GM12873 (cell line): ENCODE measurements at regions not wholly inside any gene's neighbourhood (a gene's known extent, or its start where the extent isn't known, plus 50 kb on each side); places are given as distances from the start of the nearest gene placed in this dataset.

ENCODE experiments used
- CTCF ChIP-seq: IDR thresholded peaks from 2 replicates; pipeline ENCODE4 v1.5.1; 2012; ENCODE audit warnings: low read depth, mild to moderate bottlenecking, moderate library complexity, low read length, control low read depth; ENCODE audit not compliant: insufficient read depth; ENCODE audit errors: missing control alignments

- TF ChIP-seq CTCF: no peak
Measured at GRCh38 chr12:67546746-67547145, 101.8 kb upstream of the DYRK2 start.

GRCh38 chr12:67558775-67559174 is 89.8 kb upstream of the DYRK2 start:
- TF ChIP-seq CTCF: no peak

GRCh38 chr12:67559751-67560150 is 88.8 kb upstream of the DYRK2 start:
- no peak for TF ChIP-seq CTCF

GRCh38 chr12:67562513-67563287 is 85.8 kb upstream of the DYRK2 start:
- no peak for TF ChIP-seq CTCF

GRCh38 chr12:67568055-67568454 is 80.5 kb upstream of the DYRK2 start:
- no peak for TF ChIP-seq CTCF

GRCh38 chr12:67572492-67572891 is 76.1 kb upstream of the DYRK2 start:
- no peak for TF ChIP-seq CTCF

GRCh38 chr12:67573566-67573965 is 75.0 kb upstream of the DYRK2 start:
- no peak for TF ChIP-seq CTCF
